HG02840 (cell line): ENCODE measurements at regions not wholly inside any gene's neighbourhood (a gene's known extent, or its start where the extent isn't known, plus 50 kb on each side); places are given as distances from the start of the nearest gene placed in this dataset.
"Not testable (repeated sequence)": the region's sequence is repeated elsewhere in the genome, so short reads cannot be mapped to it uniquely, and the experiment has no call there.

Source experiments
- ATAC-seq: cut with Tn5 transposase; IDR thresholded peaks from one replicate; pipeline ENCODE4 v1.9.1; 2021; ENCODE audit warnings: mild to moderate bottlenecking, moderate library complexity, moderate number of reproducible peaks; ENCODE audit not compliant: unreplicated experiment, low FRiP score

DNA sequence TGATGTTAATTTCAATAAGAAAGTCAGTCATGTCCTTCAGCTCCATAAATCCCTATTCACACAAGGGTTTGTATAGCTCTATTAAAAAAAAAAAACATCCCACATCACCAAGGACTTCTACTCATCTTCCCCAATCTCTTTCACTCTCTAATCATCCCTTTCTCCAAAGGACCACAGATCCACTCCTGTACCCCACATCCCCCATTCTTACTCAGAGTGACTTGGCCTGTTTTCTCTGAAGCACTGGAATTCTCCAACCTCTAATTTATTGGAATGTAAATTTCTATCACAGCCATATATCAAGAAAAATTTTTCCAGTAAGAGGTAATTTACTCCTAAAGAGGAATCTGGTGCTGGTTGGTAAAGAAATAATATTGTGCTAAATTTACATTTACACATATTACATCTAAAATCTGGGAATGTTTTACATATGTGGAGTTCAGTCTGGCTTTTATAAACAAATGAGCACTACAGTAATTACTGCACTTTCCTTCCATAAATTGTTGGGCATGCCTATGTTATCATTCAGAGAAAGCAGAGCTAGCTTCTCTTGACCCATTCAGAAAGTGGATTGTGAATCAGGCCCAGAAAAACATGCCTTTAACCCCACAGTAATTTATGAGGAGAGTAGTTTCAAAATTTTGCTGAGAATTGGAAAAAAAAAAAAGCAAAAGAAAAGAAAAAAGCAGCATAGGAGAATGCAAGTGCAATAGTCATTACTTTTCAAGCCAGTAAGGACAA is 399.5 kb upstream of the TNC start:
- no peak for ATAC-seq

DNA sequence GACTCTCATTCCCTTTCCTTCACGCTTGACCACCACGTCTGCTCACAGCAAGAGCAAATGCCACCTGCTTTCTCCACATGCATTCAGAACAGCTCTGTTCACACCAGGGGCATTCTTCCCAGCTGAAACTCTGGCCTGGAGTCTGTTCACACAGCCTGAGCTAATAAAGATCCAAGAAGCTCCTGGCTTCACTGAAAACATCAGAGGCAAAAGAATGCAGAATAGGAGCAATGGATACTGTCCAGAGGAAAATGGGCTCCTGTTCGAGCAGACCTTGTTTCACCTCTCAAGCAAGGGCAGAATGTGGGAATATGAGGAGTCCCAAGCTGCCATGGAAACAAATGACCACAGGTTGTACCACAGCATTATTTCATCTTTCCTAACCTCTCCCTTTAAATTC is 402.7 kb upstream of the TNC start:
- no peak for ATAC-seq

DNA sequence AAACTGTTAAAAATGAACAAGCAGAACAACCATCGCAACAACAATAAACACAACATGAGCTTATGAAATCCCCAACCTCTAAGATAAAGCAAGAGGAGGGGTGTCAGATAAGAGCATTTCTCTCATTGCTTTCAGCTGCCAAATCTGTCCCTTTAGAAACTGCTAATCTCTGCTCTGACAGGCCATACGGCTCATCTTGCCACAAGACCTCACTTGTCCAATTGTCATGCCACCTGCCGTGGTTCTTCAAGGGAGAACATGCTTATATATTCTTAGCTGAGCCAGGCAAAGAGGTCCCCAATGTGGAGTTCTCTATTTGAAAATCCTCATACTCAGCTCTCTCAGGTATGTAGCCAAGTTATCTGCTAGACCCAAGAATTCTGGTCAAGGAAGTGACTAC is 405.0 kb upstream of the TNC start:
- no peak for ATAC-seq

DNA sequence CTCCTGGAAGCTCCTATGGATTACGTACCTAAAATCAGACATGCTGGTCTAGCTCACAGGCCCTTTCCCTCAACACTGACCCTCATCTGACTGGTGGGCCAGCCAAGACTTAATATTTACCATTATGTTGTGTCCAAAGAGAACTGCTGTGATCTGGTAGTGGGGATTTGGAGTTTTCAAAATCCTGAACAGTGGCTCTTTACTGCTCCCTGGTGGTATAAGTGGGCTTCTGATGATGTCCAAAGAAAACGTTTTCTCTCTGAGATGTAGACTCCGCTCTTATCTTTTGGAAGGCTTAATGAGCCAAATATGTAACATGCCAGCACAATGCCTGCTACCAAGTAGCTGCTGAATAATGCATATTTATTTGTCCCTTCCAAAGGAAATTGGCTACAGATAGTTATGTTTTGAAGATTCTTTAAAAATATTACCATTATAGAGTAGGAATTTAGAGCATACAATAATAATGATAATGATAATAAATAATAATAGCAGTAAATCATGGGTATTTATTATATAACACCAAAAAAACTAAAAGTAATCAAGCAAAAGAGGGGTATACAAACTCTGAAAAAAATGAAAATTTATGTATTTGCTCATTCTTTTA is 406.6 kb upstream of the TNC start:
- no peak for ATAC-seq

DNA sequence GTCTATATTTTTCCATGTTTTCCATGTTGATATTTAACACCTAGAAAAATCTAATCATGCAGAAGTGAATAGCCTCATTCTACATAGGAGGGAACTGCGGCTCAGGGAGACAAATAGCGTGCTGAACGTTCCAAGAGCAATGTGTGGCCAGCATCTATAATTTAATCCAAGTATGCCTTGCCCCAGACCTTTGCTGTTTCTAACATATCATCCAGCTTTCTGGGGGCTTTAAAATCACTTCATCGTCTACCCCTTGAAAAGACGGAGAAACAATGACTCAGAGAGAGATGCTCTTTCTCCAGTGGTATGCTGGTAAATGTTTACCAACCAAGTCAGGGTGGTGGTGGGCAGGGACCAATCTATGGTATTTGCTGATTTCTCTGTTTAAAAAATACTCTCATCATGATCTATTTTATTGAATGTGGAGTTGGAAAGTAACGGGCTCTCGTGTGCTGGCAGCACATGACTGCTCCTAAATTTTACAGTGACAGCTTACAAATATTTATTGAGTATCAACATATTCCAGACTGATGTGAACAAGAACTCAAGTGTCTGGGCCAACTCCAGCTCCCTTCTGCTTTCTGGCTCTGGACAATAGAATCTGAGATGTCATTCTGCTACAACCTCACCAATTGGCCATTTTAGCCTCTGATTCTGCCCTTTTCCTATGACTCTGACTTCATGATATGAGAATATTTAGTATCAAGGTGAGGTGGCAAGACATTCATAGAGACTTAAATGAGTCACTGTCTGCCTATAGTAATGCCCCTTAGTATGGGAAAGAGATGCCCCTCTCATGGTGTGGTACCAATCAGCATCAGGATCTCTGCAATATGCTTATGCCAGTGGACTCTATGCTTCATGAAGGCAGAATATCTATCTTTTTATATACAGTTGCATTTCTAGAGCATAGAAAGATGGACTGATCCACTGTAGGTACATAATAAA is 407.4 kb upstream of the TNC start:
- ATAC-seq: no peak

DNA sequence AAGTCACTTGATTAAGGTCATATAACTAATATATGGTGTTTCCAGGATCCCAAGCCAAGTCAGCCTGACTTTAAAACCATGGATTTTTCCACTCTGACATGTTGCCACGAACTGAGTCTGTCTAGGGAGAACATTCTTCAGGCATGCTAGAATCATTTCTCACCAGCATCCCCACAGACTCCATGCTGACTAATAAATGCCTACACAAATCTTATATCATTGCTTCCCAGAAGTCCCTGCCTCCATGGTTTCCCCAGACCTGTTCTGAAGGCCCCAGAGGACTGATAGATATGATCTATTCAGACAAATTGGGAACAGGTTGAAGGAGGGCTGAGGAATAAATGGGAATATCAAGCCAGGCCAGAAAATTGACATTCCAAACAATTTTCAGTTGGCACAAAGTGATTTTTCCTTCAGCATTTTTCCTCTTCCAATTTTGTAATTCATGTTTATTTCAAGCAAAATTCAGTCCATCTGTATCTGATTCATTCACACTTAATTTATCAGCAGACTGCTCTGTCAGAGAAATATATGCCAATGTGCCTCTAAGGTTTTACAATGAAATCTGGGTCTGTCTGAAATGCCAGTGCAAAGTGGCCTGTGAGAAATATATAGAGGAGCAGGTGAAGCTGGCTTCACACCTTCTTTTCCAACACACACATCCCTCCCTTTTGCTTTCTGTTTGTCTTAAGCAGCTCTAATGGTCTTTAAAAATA is 413.6 kb upstream of the TNC start:
- ATAC-seq: no peak

DNA sequence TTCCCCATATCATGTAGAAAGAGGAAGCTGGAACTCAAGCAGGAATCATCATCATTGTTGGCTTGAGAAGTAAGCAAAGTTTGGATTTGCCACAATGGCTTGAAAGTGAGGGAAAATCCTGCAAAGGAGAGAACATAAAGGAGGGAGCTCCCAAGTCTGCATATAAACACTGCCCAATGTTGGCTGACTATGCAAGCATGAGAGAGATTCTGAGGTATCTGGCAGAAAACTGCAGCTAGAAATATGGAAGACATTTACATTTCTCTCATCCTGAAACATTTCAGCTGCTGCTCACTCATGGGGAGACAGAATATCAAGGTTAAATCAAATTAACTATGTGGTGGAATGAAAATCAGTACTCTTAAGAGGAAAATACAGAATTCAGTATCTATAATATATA is 415.6 kb upstream of the TNC start:
- ATAC-seq: no peak

DNA sequence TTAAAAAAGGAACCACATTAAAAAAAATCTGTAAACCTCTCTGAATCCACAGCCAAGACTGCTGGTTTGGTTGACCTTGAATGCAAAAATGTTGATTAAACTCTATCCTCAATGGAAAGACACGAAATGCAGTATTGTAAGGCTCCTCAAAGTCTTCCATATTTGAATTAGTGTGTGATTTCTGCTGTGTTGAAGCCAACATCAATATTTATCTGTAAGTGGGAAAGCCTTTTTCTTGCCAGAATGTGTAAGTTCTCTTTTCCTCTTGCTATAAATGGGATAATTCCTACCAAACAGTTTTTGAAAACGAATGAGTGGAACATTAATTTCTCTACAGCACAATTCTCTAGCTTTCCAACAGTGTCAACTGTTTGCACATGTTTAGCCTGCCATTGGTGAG is 422.1 kb upstream of the TNC start:
- ATAC-seq: no peak

DNA sequence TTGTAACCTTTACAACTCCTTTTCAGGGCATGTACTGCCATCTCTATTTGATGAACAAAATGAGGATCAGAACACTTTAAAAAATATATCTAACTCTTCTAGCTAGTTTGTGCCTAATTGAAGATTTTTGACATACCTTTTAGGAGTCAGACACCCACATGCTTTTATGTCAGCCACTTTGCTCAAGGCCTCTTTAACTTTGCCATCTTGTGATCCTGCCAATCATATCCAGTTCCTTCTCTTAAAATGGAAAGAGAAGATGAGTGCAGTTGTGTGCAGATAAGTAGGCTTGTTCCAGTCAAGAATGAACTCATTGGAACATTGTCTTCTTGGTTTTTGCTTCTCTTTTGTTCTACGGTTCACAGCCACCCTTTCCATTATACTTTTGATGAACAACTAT is 425.6 kb upstream of the TNC start:
- no peak for ATAC-seq

DNA sequence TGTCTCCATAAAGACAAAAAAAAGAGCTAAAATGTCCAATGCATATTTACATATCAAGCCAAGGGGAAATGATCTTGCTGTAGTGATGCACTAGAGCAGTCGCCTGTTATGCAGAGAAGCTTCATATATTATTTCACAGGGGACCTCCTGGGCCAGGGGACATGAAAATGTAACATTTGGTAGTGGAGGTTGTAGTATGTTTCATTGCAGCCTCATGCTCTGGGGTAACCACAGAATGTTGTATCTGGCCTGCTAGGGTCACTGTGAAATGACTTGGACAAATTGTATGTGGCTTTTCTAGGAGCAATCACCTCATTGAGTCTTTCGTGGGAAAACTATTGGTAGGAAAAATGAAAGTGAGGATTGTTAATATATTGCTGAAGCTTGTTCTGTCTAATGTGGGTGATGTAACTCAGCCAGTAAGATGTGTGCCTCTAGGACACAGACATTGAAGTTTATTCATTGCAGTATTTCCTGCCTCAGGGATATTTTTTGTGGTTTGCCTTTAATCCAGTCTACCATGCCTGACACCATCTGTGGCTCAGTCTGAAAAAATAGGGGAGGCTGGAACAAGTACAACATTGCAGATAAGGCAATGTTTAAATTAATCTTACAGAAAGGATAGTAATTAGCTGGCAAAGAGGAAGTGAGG is 430.8 kb upstream of the TNC start:
- ATAC-seq: no peak

DNA sequence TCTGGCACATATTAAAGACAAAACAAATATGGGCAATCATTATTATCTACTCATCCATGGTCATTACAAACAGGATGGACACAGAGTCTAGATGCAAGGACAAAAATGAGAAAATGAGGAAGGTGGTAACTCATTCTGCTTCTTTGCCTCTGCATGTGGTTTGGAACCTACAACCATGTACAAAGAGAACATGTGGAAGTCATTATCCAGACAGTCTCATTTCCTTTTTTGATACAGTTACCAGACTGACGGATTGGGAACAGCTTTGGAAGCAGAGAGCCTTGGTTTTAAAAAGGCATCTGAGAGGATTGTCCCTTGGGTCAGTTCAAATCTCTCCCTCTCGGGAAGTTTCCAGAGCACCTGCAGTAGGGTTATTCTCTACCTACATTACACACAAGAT is 433.4 kb upstream of the TNC start:
- no peak for ATAC-seq

DNA sequence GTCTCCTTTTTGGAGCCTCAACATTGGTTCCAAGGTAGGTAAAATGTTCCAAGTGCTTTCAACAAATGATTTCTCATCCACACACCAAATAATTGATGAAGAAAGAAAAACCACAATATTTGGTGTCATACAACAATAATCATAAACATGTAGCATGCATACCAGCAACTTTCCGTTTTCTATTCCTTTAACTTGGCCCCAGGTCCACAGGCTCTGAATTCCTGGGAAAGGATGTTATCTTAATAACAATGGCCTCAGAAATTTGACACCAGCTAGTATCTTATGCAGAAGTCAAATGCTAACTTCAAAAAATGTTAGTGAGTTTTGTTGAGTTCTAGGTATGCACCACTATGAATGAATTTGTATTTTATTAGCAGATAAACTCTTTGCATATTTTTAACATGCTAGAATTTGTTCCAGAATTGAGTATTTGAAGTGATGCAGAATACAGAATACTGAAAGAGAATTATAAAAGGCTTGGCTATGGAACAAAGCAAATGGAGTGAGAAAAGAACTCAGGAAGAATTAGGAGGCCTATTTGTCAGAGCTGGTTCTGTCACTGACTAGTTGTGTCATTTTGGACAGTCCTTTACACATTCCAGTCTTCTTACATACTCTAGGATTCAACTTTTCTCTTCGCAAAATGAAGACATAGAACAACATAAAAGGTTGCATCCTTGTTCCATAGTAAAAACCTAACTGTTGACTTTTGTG is 435.3 kb upstream of the TNC start:
- ATAC-seq: no peak

DNA sequence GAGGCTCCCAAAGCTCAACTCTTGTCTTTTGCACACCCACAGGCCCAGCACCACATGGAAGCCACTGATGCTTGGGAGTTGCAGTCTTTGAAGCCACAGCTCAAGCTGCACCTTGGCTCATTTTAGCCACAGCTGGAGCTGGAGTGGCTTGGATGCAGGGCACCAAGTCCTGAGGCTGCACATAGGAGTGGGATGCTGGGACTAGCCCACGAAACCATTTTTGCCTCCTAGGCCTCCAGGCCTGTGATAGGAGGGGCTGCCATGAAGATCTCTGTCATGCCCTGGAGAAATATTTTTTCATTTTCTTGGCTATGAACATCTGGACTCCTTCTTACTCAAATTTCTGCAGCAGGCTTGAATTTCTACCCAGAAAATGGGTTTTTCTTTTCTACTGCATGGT is 438.5 kb upstream of the TNC start:
- ATAC-seq: no peak

DNA sequence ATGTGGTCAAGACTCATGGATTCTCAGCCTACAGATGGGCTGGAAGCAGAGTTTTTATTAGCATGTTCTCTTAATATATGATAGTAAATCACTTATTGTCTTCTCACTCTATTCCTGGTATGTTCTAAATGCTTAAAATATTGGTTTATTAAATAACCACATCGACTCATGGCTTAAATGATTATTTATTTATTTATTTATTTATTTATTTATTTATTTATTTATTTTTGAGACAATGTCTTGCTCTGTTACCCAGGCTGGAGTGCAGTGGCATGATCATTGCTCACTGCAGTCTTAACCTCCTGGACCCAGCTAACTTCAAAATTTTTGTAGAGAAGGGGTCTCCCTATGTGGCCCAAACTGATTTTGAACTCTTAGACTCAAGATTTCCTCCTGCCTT is 457.2 kb upstream of the TNC start:
- ATAC-seq: no peak

DNA sequence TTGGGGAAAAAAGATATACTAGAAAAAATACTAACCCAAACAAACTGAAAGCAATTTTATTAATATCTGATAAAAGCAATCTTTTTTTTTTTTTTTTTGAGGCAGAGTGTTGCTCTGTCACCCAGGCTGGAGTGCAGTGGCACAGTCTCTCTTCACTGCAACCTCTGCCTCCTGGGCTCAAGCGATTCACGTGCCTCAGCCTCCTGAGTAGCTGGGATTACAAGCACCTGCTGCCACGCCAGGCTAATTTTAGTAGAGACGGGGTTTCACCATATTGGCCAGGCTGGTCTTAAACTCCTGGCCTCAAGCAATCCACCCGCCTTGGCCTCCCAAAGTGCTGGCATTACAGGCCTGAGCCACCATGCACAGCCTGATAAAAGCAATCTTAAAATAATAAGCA is 467.5 kb upstream of the TNC start:
- ATAC-seq: not testable (repeated sequence)

DNA sequence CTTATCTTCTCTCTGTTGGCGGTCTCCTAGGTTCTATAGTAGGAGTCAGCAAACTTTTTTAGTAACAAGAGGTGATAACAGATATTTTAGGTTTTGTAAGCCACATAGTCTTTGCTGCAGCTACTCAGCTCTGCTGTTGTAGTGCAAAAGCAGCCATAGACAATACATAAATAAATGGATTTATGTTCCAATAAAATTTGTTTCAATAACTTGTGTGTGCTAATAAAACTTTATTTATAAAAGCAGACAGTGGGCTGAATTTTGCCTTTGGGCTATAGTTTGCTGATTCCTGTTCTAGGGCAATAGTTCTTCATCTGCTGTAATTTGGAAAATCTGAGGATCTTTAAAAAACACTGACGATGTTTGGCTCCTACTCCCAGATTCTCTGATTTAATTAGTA is 469.4 kb upstream of the TNC start:
- ATAC-seq: no peak

DNA sequence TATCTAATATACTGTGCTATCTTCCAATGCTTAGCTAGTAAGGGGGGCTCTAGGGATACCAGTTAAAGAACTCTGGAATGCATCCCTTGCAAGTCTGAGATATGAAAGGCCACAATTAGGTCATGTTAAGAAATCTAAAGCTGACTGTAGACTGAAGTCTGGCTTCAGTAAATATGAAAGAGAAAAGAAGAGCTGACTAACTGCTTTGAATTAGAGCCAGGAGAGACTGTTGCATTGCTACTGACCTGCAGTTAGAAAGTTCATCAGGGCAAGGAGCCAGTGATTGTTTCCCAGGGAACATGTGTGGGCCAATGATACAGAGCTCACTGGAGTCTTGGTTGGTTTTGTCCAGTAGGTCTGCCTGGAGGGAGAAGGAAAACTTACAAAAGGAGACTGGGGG is 472.1 kb upstream of the TNC start:
- no peak for ATAC-seq

DNA sequence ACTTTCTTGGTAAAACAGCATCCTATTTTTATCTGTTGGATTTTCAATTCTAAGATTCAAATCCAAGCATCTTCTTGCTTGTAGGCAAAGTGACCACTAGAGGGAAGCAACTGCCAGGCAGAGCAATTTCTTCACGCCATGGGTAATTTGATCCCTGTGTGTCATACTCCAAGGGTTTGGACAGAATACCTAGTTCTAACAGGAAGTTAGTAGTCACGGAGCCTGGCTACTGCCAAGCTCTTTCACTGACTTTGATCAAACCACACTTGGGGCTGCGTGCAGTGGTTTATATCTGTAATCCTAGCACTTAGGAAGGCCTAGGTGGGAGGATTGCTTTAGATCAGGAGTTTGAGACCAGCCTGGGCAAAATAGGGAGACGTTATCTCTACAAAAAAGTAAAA is 473.6 kb upstream of the TNC start:
- no peak for ATAC-seq

DNA sequence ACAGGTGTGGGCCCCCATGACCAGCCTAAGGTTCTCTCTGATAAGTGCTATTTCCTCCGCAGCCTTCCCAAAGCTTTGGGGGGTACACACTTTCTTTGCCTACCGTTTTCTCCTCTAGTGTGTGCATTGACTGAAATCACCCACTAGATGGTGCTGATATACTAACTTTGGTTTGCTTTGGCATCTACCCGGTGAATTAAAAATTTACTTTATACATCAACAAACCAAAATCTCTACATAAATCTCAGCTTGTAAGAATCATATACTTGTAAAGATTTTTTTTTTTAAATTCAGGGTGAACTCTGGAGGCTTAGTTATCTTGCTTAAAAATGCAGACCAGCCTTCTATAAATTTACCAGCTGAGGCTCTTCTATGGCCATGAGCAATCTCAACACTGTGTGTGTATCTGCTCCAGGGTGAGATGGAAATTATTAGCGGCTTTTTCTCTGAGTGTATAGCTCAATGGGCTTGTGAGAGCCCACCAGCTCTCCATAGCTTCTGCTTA is 475.7 kb upstream of the TNC start:
- ATAC-seq: no peak

DNA sequence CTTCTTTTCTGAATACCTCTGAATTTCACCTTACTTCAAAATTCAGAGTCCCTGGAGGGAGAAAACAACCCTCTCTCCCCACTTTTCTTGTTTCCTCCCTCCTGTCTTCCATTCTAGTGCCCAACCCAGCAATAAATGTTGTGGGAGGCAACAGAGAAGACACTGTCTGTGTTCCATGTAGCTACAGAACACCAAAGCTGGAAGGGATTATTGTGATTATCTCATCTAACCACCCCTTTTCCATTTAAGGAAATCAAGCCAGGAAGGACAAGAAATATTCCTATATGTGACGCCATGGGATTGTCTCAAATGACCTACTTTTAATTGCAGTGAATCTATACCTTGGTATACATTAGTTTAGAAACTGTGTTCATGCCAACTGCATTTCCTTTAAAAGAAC is 476.6 kb upstream of the TNC start:
- no peak for ATAC-seq
